HG03571 (cell line): ENCODE measurements at regions not wholly inside any gene's neighbourhood (a gene's known extent, or its start where the extent isn't known, plus 50 kb on each side); places are given as distances from the start of the nearest gene placed in this dataset.

Experiments
- ATAC-seq: cut with Tn5 transposase; IDR thresholded peaks from one replicate; pipeline ENCODE4 v1.9.1; 2021; ENCODE audit not compliant: unreplicated experiment

DNA sequence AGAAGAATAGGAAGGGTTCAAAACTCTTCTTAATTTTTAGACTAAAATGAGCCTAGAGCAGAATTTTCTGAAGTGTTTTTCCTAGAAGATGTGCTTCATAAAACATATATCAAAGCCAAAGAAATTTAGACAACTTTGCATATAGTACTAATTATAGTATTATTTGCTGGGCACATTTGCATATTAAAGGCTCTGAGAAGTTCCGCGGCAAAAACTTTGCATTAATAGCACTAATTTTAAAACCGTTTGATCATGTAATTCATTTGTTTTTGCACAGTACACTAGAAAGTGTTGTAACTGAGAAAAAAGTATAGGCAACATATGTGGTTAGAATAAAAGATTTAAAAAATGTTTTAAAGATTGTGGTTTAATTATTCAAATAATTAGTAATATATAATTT, 412.0 kb upstream of the NR2F2 start:
- ATAC-seq = no peak

DNA sequence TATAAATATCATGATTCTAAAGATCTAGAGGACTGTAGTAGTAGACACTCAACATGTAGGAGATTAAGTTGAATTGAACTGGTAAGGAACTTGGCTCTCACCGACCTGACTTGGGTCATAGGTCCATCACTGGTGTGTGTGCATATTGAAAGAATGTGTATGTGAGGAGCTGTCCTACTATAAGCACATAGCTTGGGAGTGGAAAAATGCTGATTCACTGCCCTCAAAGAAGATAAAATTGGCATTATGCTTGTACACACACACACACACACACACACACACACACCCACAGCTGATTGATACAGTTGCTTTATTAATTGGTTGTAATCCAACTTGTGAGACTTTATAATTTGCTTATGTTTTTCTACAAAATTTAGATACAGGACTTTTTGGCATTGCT, 411.0 kb upstream of the NR2F2 start:
- ATAC-seq = no peak

DNA sequence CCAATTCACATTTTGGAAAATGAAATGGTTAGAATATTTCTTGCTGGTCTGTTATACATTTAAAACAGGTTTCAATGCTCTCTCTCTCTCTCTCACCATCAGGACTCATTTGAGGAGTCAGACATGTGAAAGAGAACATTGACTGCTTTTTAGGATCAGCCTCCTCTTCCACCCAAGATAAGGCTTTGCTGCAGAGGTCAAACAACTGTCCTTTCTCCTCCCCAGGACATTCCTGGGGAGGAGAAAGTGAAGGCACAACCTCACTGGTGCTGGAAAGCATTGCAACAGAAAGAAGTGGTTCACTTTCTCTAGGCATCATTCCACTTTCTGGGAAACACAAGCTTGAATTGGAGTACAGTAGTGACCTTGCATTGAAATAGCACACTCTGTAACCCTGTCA, 409.1 kb upstream of the NR2F2 start:
- no peak for ATAC-seq

- no peak for ATAC-seq
These were observed 408.1 kb upstream of the NR2F2 start for GRCh38 chr15:95922431-95922830.

DNA sequence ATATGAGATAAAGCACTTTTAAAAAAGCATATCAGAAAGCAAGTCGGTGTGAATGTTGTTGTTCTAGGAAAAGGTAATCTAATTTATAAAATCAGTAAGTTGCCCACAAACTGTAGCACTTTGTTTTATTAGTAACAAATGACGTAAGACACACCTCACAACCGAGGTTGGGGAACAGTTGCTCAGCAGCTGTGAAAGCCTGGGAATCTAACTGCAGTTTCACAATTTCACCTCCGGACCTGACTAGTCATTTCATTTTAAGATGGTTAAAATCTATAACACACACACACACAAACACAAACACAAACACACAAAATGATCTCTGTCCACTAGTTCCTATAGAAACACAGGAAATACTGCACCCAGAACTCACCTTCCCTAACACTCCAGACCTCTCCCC, 406.7 kb upstream of the NR2F2 start:
- no peak for ATAC-seq

DNA sequence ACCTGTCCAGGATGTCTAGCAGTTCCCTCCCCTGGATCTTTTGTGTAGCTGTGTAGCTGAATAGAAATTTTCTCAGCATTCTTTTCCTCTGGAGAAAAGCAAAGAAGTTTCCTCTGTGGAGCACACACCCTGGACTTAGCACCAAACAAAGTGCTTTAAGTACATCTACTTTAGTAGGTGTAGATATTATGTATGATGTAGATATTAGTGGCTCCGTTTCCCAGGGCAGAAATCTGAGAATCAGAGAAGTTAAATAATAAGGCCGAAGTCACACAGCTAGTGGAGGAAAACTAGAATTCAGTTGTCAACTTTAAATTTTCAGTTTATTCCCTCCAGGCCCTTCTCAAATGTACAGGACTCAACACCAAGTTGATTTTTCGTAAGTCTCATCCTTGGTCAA, 401.7 kb upstream of the NR2F2 start:
- ATAC-seq = no peak

DNA sequence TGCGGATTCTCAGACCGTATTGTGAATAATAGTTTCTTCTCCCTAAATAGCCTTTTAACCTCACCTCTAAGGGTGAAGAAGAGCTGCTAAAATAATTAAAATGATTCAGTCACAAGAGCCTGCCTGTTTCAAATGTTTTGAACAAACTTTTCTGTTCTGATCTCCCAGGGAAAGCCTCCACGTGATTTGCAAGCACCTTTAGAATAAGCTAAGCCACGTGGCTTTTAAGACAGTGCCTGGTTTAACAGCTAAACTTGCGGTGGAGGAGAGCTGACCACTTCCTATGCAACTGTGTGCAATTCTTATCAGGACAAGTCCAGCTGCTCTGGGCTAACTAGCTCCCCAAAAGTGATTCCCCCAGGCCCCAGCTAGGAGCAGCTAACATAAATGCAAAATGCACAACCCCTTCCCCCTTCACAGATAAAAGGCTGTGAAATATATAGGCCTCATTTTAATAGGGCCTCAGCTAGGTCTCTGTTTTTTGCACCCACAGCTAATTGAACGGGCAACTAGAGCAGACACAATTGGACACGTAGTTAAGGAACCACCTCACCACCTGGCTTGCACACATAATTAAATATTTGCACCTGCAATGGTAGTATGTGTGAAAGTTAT, 401.2 kb upstream of the NR2F2 start:
- peak; percentile 88 for ATAC-seq

DNA sequence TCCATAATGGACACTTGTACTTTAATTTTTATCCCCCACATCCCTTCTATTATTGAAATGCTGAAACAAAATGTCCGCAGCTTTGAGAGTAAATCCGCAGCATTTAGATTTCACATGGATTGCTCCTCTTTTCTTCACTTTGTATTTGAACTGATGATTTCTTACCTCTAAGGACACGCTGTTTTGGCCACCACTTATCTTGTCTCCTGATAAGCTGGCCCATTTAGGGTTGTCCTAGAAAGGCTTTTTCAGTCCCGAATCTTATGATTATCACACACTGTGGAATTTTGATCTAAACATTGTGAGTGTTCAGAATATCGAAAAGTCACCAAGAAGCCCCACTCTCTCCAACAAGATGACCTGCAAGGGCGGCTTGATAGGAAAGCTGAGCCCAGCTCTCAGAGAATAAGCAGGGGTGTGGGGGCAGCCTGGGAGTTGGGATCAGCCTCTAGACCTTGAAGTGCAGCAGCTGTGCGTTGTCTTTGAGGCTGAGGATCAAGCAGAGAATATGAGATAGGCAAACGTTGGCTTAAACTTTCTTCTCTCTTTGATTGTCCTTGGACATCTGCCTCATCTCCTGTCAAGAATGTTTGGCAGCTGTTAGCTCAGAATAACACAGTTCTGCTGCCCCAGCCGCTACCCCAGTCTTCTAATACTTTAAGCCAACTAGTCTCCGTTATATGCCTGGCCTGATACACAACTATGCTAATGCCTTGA, 399.7 kb upstream of the NR2F2 start:
- ATAC-seq = no peak

DNA sequence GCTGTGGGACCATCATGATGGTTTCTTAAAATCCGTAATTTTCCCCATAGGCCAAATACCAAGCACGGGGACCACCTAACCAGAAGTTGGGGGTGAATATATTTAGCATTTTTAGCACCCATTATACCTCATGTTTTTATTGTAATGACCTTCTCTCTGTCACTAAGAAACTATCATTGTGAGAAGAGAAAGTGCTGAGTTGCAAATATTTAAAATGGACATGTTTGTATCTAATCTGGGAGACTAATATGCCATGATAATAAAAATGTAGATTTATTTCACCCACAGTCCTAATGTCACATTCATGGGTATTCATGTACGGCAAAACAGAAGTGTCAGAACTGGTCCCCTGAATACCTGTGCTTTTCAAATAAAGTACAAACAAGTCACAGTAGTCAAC, 398.9 kb upstream of the NR2F2 start:
- no peak for ATAC-seq

DNA sequence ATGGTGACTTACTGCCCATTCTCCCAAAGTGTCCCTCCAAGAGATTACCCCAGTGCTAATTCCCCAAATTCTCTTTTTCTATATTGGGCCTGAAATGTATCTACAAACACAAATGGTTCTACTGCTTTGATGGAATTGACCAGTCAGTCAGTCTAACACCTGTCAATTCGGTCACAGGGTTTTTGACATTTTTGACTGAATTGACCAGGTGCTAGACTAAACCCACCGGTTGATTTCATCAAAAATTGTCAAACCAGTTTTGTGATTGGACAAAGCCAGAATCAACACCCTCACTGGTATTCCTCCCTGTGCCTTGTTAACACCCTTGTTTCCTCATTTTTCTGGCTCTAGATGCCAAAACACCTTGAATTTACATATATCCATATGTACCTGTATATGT, 398.4 kb upstream of the NR2F2 start:
- ATAC-seq = no peak

- no peak for ATAC-seq
These were observed 397.8 kb upstream of the NR2F2 start for GRCh38 chr15:95932676-95933075.

DNA sequence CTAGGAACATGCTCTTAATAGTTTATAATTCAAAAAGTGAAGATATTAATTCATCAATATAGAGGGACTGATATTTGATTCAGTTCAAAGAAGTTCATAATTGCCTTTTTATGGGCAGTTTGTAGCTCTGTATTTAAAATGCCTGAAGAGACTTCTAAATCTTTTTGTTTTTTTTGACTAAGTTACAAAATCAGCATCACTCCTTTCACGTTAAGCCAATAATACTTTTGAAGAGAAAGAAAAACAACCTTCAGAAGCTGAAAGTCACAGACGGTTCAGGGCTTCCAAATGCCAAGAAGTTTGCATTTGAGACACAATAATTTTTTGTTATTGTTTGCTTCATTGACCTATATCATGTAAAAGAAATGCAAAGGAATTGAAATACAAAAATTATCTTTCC, 394.6 kb upstream of the NR2F2 start:
- ATAC-seq = no peak

DNA sequence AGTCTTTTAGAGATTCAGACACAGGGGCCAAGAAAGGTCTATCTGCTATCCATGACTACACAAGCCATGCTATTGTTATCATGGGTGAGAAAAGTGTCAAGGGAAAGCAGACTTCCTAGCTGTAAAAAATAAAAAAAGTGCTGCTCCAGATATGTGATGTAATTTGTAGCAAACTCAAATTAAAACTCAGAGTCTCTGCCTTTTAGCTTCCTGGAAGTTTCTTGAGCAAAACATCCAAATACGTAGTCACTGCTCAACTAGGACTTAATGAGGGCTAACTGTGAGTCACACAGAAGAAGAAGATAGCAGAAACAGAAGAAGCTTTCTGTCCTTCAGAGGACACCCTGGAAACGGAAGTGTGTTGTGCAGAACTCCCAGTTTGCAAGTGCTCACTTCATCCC, 393.4 kb upstream of the NR2F2 start:
- ATAC-seq = no peak

GRCh38 chr15:95940431-95940985, 390.0 kb upstream of the NR2F2 start:
- ATAC-seq = no peak

- no peak for ATAC-seq
These were observed 386.3 kb upstream of the NR2F2 start for GRCh38 chr15:95944193-95944592.

- ATAC-seq = no peak
These were observed 385.7 kb upstream of the NR2F2 start for GRCh38 chr15:95944661-95945255.

DNA sequence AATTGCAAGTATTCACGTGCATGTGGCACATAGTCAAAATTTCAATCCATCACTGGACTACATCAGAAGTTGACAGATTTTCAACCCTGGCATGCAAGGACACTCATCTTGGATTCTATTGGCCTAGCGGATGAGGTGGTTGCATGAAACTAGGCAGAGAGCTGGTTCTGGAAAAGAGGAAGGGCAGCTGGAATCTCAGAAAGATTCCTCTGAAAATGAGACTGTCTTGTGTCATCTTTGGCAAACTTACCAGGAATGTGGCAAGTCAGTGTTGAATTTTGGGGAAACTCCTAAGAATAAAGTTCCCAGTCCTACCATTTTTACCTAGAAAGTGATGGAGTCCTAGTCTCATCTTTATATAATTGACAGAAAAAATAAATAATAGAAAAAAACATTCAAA, 384.3 kb upstream of the NR2F2 start:
- ATAC-seq = no peak

DNA sequence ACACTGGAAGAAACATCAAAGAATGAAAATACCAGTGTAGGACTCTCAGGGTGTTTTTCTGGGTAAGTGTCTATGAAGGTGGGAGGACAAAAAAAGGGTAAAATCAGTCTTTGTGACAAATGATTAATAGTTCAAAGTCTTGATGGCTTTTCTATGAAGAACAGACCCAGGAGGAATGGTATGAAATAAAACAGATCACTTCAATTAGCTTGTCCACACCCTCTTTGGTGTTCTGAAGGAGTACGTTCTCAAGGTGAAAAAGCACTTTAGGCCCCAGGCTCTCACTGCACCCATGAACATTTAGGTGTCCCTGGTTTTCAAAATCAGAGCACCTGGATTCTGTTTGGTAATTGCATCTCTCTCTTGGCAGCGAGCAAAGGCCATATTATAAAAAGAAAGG, 383.6 kb upstream of the NR2F2 start:
- ATAC-seq = no peak

DNA sequence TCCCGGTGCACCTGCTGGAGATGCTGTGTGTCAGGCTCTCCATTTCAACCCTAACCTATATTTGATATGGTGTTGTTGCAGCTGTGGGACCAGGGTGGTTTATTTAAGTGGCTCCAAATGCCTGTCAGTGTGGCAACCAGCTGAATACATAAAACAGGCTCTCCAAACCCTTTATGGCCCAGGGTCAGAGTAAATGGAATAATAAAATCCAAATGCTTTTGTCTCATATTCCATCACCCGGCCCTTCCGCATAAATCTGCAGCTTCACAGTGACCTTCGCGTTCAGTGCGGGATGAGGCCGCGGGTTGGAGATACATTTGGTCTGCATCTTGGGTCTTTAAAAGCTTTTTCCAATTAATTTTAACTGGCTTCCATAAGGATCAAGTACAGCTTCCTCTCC, 382.1 kb upstream of the NR2F2 start:
- ATAC-seq = no peak

DNA sequence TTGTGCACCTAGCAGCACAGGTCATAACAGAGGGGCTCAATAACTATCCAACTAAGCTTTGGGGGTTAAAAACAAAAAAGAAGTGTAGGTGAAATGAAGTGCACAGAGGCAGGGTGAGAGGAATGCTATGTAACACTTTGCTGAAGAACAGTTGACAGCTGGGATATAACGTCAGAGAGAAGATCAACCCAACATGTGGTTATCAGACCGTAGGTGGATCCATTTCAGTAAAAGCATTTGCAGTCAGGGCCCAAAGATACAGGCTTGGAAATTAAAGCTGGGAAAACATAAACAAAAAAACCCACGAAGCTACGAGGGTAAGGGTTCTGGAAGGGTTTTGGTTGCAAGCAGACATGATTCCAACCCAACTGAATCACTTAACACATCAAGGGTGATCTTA, 377.5 kb upstream of the NR2F2 start:
- ATAC-seq = no peak

DNA sequence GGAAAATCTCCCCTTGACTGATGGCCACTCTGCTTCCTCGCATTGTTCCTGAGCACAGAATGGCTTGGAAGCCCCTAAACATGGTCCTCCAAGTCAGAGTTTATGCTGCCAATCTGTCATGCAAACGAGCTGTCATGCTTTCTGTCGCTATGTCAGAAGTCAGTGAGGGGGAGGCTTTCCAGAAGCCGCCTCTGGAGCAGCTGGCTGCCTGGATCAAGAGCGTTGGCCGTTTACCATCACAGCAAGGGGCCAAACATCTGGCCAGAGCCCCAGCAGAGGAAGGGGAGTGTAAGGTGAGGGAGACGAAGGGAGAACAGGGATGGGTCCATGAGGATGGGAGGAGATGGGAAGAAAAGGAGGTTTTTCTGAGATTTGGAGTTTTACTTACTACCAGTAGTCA, 372.6 kb upstream of the NR2F2 start:
- ATAC-seq = no peak

DNA sequence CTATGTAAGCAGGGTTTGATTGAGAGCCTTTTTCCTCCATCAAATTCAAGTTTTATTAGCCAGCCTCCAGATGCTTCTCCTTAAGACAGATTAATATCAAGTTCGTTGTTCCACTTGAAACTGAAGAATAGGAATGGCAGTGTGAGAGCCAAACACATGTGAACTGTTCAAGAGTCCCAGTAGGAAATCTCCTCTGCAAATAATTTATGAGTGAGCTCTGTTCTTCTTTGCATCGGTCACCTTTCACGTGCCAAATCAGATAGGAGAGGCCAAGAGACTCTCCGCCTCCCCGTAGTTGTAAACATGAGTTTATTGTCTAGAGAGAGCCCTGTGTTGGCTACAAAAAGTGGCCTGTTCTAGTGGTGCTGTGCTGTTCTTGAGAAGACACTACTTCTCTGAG, 372.1 kb upstream of the NR2F2 start:
- ATAC-seq = no peak
